ENCODE measurements at regions not wholly inside any gene's neighbourhood (a gene's known extent, or its start where the extent isn't known, plus 50 kb on each side); places are given as distances from the start of the nearest gene placed in this dataset.

GRCh38 chrX:107574054-107574683, 54.1 kb upstream of the PRPS1 start:
- no peak for TF ChIP-seq CTCF (IDR thresholded peaks at IDR 0.05)
- no peak for TF ChIP-seq POLR2A (IDR thresholded peaks at IDR 0.05)
